ENCODE measurements at regions not wholly inside any gene's neighbourhood (a gene's known extent, or its start where the extent isn't known, plus 50 kb on each side); places are given as distances from the start of the nearest gene placed in this dataset.
"Not testable (repeated sequence)": the region's sequence is repeated elsewhere in the genome, so short reads cannot be mapped to it uniquely, and the experiment has no call there.

- no peak for TF ChIP-seq CTCF (IDR thresholded peaks at IDR 0.05; ENCODE audit: unreplicated experiment)
- CTCF ChIA-PET, result no interaction called here
- Mint-ChIP-seq H3K27ac (ENCODE audit: unreplicated experiment) (no peak overlapping the region), H3K9me3 (ENCODE audit: low read depth, unreplicated experiment) (peaks cover 5% of the 10 kb centered on the region), H3K4me3 (ENCODE audit: low read depth, unreplicated experiment) (no peak overlapping the region), H3K36me3 (ENCODE audit: insufficient read depth, unreplicated experiment) (no peaks in the 10 kb centered on the region), H3K4me1 (ENCODE audit: low read depth, unreplicated experiment) (no peaks in the 10 kb centered on the region), H3K27me3 (ENCODE audit: unreplicated experiment) (no peaks in the 10 kb centered on the region)
- intact Hi-C loops (cut with micrococcal nuclease; ENCODE audit: unreplicated experiment), result no loop called here
- BruUV-seq (replicated peaks), result no TSS peak
- no peak for DNase-seq
These were observed 224.1 kb upstream of the FGF16 start for GRCh38 chrX:77223046-77223445.

- no peak overlapping the region for H3K4me3 Mint-ChIP-seq (ENCODE audit: low read depth, unreplicated experiment)
- no peaks in the 10 kb centered on the region for H3K4me1 Mint-ChIP-seq (ENCODE audit: low read depth, unreplicated experiment)
- DNase-seq, result no peak
- no TSS peak for BruUV-seq (replicated peaks)
- H3K36me3 Mint-ChIP-seq (ENCODE audit: insufficient read depth, unreplicated experiment), result no peaks in the 10 kb centered on the region
- no peaks in the 10 kb centered on the region for H3K27me3 Mint-ChIP-seq (ENCODE audit: unreplicated experiment)
- CTCF ChIA-PET, result no interaction called here
- H3K9me3 Mint-ChIP-seq (ENCODE audit: low read depth, unreplicated experiment), result peaks cover 24% of the 10 kb centered on the region
- no peak for TF ChIP-seq CTCF (IDR thresholded peaks at IDR 0.05; ENCODE audit: unreplicated experiment)
- no peak overlapping the region for H3K27ac Mint-ChIP-seq (ENCODE audit: unreplicated experiment)
- intact Hi-C loops (cut with micrococcal nuclease; ENCODE audit: unreplicated experiment), result no loop called here
These were observed 182.7 kb upstream of the FGF16 start for GRCh38 chrX:77264490-77264889.

GRCh38 chrX:77275392-77275791 is 171.8 kb upstream of the FGF16 start:
- no peak for TF ChIP-seq CTCF (IDR thresholded peaks at IDR 0.05; ENCODE audit: unreplicated experiment)
- CTCF ChIA-PET, result no interaction called here
- H3K36me3 Mint-ChIP-seq (ENCODE audit: insufficient read depth, unreplicated experiment), result no peaks in the 10 kb centered on the region
- intact Hi-C loops (cut with micrococcal nuclease; ENCODE audit: unreplicated experiment), result no loop called here
- no peaks in the 10 kb centered on the region for H3K4me1 Mint-ChIP-seq (ENCODE audit: low read depth, unreplicated experiment)
- DNase-seq, result no peak
- H3K9me3 Mint-ChIP-seq (ENCODE audit: low read depth, unreplicated experiment), result peaks cover 4% of the 10 kb centered on the region
- H3K27ac Mint-ChIP-seq (ENCODE audit: unreplicated experiment), result no peak overlapping the region
- BruUV-seq (replicated peaks), result no TSS peak
- no peaks in the 10 kb centered on the region for H3K27me3 Mint-ChIP-seq (ENCODE audit: unreplicated experiment)
- H3K4me3 Mint-ChIP-seq (ENCODE audit: low read depth, unreplicated experiment), result no peak overlapping the region

- no TSS peak for BruUV-seq (replicated peaks)
- TF ChIP-seq CTCF (IDR thresholded peaks at IDR 0.05; ENCODE audit: unreplicated experiment), result peak; percentile 14
- H3K9me3 Mint-ChIP-seq (ENCODE audit: low read depth, unreplicated experiment), result no peaks in the 10 kb centered on the region
- no peaks in the 10 kb centered on the region for H3K27me3 Mint-ChIP-seq (ENCODE audit: unreplicated experiment)
- H3K27ac Mint-ChIP-seq (ENCODE audit: unreplicated experiment), result no peak overlapping the region
- H3K36me3 Mint-ChIP-seq (ENCODE audit: insufficient read depth, unreplicated experiment), result no peaks in the 10 kb centered on the region
- no peaks in the 10 kb centered on the region for H3K4me1 Mint-ChIP-seq (ENCODE audit: low read depth, unreplicated experiment)
- intact Hi-C loops (cut with micrococcal nuclease; ENCODE audit: unreplicated experiment), result no loop called here
- CTCF ChIA-PET, result no interaction called here
- DNase-seq, result no peak
- H3K4me3 Mint-ChIP-seq (ENCODE audit: low read depth, unreplicated experiment), result no peak overlapping the region
These were observed 170.4 kb upstream of the FGF16 start for GRCh38 chrX:77276742-77277141.

- Mint-ChIP-seq H3K27me3 (ENCODE audit: unreplicated experiment) (no peaks in the 10 kb centered on the region), H3K27ac (ENCODE audit: unreplicated experiment) (no peak overlapping the region), H3K4me3 (ENCODE audit: low read depth, unreplicated experiment) (no peak overlapping the region), H3K4me1 (ENCODE audit: low read depth, unreplicated experiment) (no peaks in the 10 kb centered on the region), H3K36me3 (ENCODE audit: insufficient read depth, unreplicated experiment) (no peaks in the 10 kb centered on the region), H3K9me3 (ENCODE audit: low read depth, unreplicated experiment) (no peaks in the 10 kb centered on the region)
- no TSS peak for BruUV-seq (replicated peaks)
- CTCF ChIA-PET, result no interaction called here
- no peak for TF ChIP-seq CTCF (IDR thresholded peaks at IDR 0.05; ENCODE audit: unreplicated experiment)
- intact Hi-C loops (cut with micrococcal nuclease; ENCODE audit: unreplicated experiment), result no loop called here
- no peak for DNase-seq
These were observed 169.3 kb upstream of the FGF16 start for GRCh38 chrX:77277911-77278310.

- H3K9me3 Mint-ChIP-seq (ENCODE audit: low read depth, unreplicated experiment); H3K36me3 Mint-ChIP-seq (ENCODE audit: insufficient read depth, unreplicated experiment); H3K4me1 Mint-ChIP-seq (ENCODE audit: low read depth, unreplicated experiment); BruUV-seq (replicated peaks); CTCF ChIA-PET; H3K27ac Mint-ChIP-seq (ENCODE audit: unreplicated experiment); DNase-seq; intact Hi-C loops (cut with micrococcal nuclease; ENCODE audit: unreplicated experiment); H3K4me3 Mint-ChIP-seq (ENCODE audit: low read depth, unreplicated experiment); H3K27me3 Mint-ChIP-seq (ENCODE audit: unreplicated experiment): not testable (repeated sequence)
These were observed 167.8 kb upstream of the FGF16 start for GRCh38 chrX:77279373-77279772.
